ENCODE measurements at regions not wholly inside any gene's neighbourhood (a gene's known extent, or its start where the extent isn't known, plus 50 kb on each side); places are given as distances from the start of the nearest gene placed in this dataset.

GRCh38 chrX:568311-568710 lies 62.3 kb upstream of the SHOX start:
- no peak overlapping the region for H3K4me2 ChIP-seq (ENCODE audit: low read length)

GRCh38 chrX:572538-573124 lies 58.0 kb upstream of the SHOX start:
- no peak overlapping the region for H3K27ac ChIP-seq (ENCODE audit: low read length)
- no peak overlapping the region for H3K4me3 ChIP-seq (ENCODE audit: low read length)
- no peaks in the 10 kb centered on the region for H3K27me3 ChIP-seq (ENCODE audit: low read depth, low read length)
- no peaks in the 10 kb centered on the region for H3K79me2 ChIP-seq (ENCODE audit: low read length)
- H2AFZ ChIP-seq (ENCODE audit: low read depth, low read length), result no peak overlapping the region
- no peaks in the 10 kb centered on the region for H3K36me3 ChIP-seq (replicated peaks; ENCODE audit: low read depth, low read length)
- no peak overlapping the region for H3K9ac ChIP-seq (ENCODE audit: low read length)
- H3K9me3 ChIP-seq (ENCODE audit: insufficient read depth, low read length), result no peaks in the 10 kb centered on the region
- TF ChIP-seq CTCF (IDR thresholded peaks at IDR 0.05; ENCODE audit: low read depth, low read length), result no peak
- TF ChIP-seq EZH2phosphoT487 (IDR thresholded peaks at IDR 0.05; ENCODE audit: low read depth), result no peak
- no peaks in the 10 kb centered on the region for H3K4me1 ChIP-seq (ENCODE audit: low read length)
- no peaks in the 10 kb centered on the region for H4K20me1 ChIP-seq (ENCODE audit: insufficient read depth, low read length)
- no peak overlapping the region for H3K4me2 ChIP-seq (ENCODE audit: low read length)

More at GRCh38 chrX:568311-568710, 62.3 kb upstream of the SHOX start:
- H4K20me1 ChIP-seq (ENCODE audit: insufficient read depth, low read length), result no peaks in the 10 kb centered on the region
- TF ChIP-seq CTCF (IDR thresholded peaks at IDR 0.05; ENCODE audit: low read depth, low read length) (no peak), EZH2phosphoT487 (IDR thresholded peaks at IDR 0.05; ENCODE audit: low read depth) (no peak)
- H2AFZ ChIP-seq (ENCODE audit: low read depth, low read length), result no peak overlapping the region
- no peaks in the 10 kb centered on the region for H3K9me3 ChIP-seq (ENCODE audit: insufficient read depth, low read length)
- H3K79me2 ChIP-seq (ENCODE audit: low read length), result no peaks in the 10 kb centered on the region
- H3K9ac ChIP-seq (ENCODE audit: low read length), result no peak overlapping the region
- H3K27ac ChIP-seq (ENCODE audit: low read length), result no peak overlapping the region
- no peak overlapping the region for H3K4me3 ChIP-seq (ENCODE audit: low read length)
- no peaks in the 10 kb centered on the region for H3K4me1 ChIP-seq (ENCODE audit: low read length)
- H3K36me3 ChIP-seq (replicated peaks; ENCODE audit: low read depth, low read length), result no peaks in the 10 kb centered on the region
- H3K27me3 ChIP-seq (ENCODE audit: low read depth, low read length), result no peaks in the 10 kb centered on the region

GRCh38 chrX:574251-574650 lies 56.3 kb upstream of the SHOX start:
- H3K9ac ChIP-seq (ENCODE audit: low read length), result no peak overlapping the region
- H3K9me3 ChIP-seq (ENCODE audit: insufficient read depth, low read length), result no peaks in the 10 kb centered on the region
- no peak overlapping the region for H3K27ac ChIP-seq (ENCODE audit: low read length)
- no peaks in the 10 kb centered on the region for H4K20me1 ChIP-seq (ENCODE audit: insufficient read depth, low read length)
- no peaks in the 10 kb centered on the region for H3K27me3 ChIP-seq (ENCODE audit: low read depth, low read length)
- H3K36me3 ChIP-seq (replicated peaks; ENCODE audit: low read depth, low read length), result no peaks in the 10 kb centered on the region
- H2AFZ ChIP-seq (ENCODE audit: low read depth, low read length), result no peak overlapping the region
- no peak overlapping the region for H3K4me3 ChIP-seq (ENCODE audit: low read length)
- H3K79me2 ChIP-seq (ENCODE audit: low read length), result no peaks in the 10 kb centered on the region
- H3K4me2 ChIP-seq (ENCODE audit: low read length), result no peak overlapping the region
- no peaks in the 10 kb centered on the region for H3K4me1 ChIP-seq (ENCODE audit: low read length)
- TF ChIP-seq CTCF (IDR thresholded peaks at IDR 0.05; ENCODE audit: low read depth, low read length) (no peak), EZH2phosphoT487 (IDR thresholded peaks at IDR 0.05; ENCODE audit: low read depth) (no peak)

GRCh38 chrX:574830-575229 lies 55.8 kb upstream of the SHOX start:
- no peaks in the 10 kb centered on the region for H3K4me1 ChIP-seq (ENCODE audit: low read length)
- H3K36me3 ChIP-seq (replicated peaks; ENCODE audit: low read depth, low read length), result no peaks in the 10 kb centered on the region
- TF ChIP-seq EZH2phosphoT487 (IDR thresholded peaks at IDR 0.05; ENCODE audit: low read depth) (no peak), CTCF (IDR thresholded peaks at IDR 0.05; ENCODE audit: low read depth, low read length) (no peak)
- no peaks in the 10 kb centered on the region for H3K79me2 ChIP-seq (ENCODE audit: low read length)
- no peaks in the 10 kb centered on the region for H3K27me3 ChIP-seq (ENCODE audit: low read depth, low read length)
- H3K4me3 ChIP-seq (ENCODE audit: low read length), result no peak overlapping the region
- H2AFZ ChIP-seq (ENCODE audit: low read depth, low read length), result no peak overlapping the region
- H3K9me3 ChIP-seq (ENCODE audit: insufficient read depth, low read length), result no peaks in the 10 kb centered on the region
- H3K4me2 ChIP-seq (ENCODE audit: low read length), result no peak overlapping the region
- no peak overlapping the region for H3K27ac ChIP-seq (ENCODE audit: low read length)
- H4K20me1 ChIP-seq (ENCODE audit: insufficient read depth, low read length), result no peaks in the 10 kb centered on the region
- no peak overlapping the region for H3K9ac ChIP-seq (ENCODE audit: low read length)
